Umbilical cord (tissue), 1 donor: ENCODE measurements at regions not wholly inside any gene's neighbourhood (a gene's known extent, or its start where the extent isn't known, plus 50 kb on each side); places are given as distances from the start of the nearest gene placed in this dataset.
"Not testable (repeated sequence)": the region's sequence is repeated elsewhere in the genome, so short reads cannot be mapped to it uniquely, and the experiment has no call there.

Experiments
- DNase-seq: peaks from one replicate; pipeline ENCODE4 v3.0.0-alpha.2; 2015; ENCODE audit warnings: low spot score

- DNase-seq = no peak
These were observed 51.8 kb upstream of the PMAIP1 start for GRCh38 chr18:59848002-59848401.

GRCh38 chr18:59847491-59847846 lies 52.3 kb upstream of the PMAIP1 start:
- not testable (repeated sequence) for DNase-seq

- peak; percentile 32 for DNase-seq
These were observed 52.8 kb upstream of the PMAIP1 start for GRCh38 chr18:59846814-59847490.

- no peak for DNase-seq
These were observed 56.8 kb upstream of the PMAIP1 start for GRCh38 chr18:59842947-59843346.

GRCh38 chr18:59839931-59840685 lies 59.7 kb upstream of the PMAIP1 start:
- DNase-seq = no peak

GRCh38 chr18:59839246-59839645 lies 60.5 kb upstream of the PMAIP1 start:
- DNase-seq = no peak

GRCh38 chr18:59837586-59837985 lies 62.2 kb upstream of the PMAIP1 start:
- DNase-seq = peak; percentile 32

GRCh38 chr18:59835605-59836379 lies 64.0 kb upstream of the PMAIP1 start:
- DNase-seq = no peak

GRCh38 chr18:59834267-59834666 lies 65.5 kb upstream of the PMAIP1 start:
- no peak for DNase-seq

- no peak for DNase-seq
These were observed 66.0 kb upstream of the PMAIP1 start for GRCh38 chr18:59833785-59834184.

GRCh38 chr18:59823596-59824195 lies 76.1 kb upstream of the PMAIP1 start:
- peak; percentile 65 for DNase-seq

- no peak for DNase-seq
These were observed 76.9 kb upstream of the PMAIP1 start for GRCh38 chr18:59822612-59823550.

GRCh38 chr18:59821983-59822382 lies 77.8 kb upstream of the PMAIP1 start:
- DNase-seq = no peak

GRCh38 chr18:59820663-59821062 lies 79.1 kb upstream of the PMAIP1 start:
- no peak for DNase-seq

- DNase-seq = no peak
These were observed 81.0 kb upstream of the PMAIP1 start for GRCh38 chr18:59818769-59819168.

GRCh38 chr18:59814891-59815290 lies 84.9 kb upstream of the PMAIP1 start:
- DNase-seq = no peak

GRCh38 chr18:59813942-59814341 lies 85.9 kb upstream of the PMAIP1 start:
- DNase-seq = no peak

- DNase-seq = no peak
These were observed 88.9 kb upstream of the PMAIP1 start for GRCh38 chr18:59810735-59811520.

- DNase-seq = no peak
These were observed 89.6 kb upstream of the PMAIP1 start for GRCh38 chr18:59810183-59810582.

GRCh38 chr18:59802031-59802430 lies 97.8 kb upstream of the PMAIP1 start:
- DNase-seq = no peak
